PC-3 (cell line): ENCODE measurements at regions not wholly inside any gene's neighbourhood (a gene's known extent, or its start where the extent isn't known, plus 50 kb on each side); places are given as distances from the start of the nearest gene placed in this dataset.

ENCODE experiments used
- EZH2 ChIP-seq: fragments of 300-600 bp; sonication (generic); IDR thresholded peaks from one replicate; pipeline ENCODE4 v1.6.1; 2017; ENCODE audit warnings: antibody characterized with exemption, mild to moderate bottlenecking, low read length; ENCODE audit not compliant: unreplicated experiment
- EZH2phosphoT487 ChIP-seq: fragments of 300-600 bp; sonication (generic); IDR thresholded peaks from 2 replicates; pipeline ENCODE4 v1.6.1; 2018; ENCODE audit warnings: mild to moderate bottlenecking, antibody characterized with exemption, low read length, borderline replicate concordance
- TF ChIP-seq, protein P1 (sequence below): fragments of 300-600 bp; sonication (generic); conservative IDR thresholded peaks from 2 replicates; pipeline ENCODE4 v1.5.1; 2017; ENCODE audit warnings: antibody characterized with exemption, low read depth, mild to moderate bottlenecking, low read length

DNA sequence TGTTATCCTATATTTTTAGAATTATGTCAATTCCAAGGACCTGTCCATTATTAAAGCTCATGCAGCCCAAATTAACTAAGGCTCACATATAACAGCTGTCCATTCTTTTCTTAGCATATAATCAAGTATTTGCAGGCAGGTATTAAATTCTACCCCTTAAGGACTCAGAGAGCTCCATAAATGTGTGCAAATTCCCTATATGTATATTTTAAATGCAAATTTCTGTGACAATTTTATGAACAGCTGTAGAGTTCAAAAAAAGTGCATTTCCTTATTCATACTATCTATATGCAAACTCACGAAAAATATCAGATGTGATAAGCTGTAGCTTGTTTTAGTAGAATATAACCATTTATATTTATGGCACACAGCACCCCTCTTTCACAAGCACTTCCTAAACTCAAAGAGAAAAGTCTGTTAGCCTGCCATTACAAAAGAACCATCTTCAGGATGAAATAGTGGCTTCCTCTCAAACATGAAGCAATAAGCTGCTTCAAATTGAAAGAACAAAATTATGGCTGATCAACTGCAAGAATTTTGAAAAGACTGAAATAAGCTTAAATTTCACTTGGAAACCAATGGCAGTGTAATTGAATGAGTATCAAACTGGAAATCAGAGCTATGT lies 155.0 kb upstream of the REG3G start:
- TF ChIP-seq, protein P1, sequence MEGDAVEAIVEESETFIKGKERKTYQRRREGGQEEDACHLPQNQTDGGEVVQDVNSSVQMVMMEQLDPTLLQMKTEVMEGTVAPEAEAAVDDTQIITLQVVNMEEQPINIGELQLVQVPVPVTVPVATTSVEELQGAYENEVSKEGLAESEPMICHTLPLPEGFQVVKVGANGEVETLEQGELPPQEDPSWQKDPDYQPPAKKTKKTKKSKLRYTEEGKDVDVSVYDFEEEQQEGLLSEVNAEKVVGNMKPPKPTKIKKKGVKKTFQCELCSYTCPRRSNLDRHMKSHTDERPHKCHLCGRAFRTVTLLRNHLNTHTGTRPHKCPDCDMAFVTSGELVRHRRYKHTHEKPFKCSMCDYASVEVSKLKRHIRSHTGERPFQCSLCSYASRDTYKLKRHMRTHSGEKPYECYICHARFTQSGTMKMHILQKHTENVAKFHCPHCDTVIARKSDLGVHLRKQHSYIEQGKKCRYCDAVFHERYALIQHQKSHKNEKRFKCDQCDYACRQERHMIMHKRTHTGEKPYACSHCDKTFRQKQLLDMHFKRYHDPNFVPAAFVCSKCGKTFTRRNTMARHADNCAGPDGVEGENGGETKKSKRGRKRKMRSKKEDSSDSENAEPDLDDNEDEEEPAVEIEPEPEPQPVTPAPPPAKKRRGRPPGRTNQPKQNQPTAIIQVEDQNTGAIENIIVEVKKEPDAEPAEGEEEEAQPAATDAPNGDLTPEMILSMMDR: no peak
- TF ChIP-seq EZH2phosphoT487: no peak
- no peak for TF ChIP-seq EZH2
